ENCODE measurements at regions not wholly inside any gene's neighbourhood (a gene's known extent, or its start where the extent isn't known, plus 50 kb on each side); places are given as distances from the start of the nearest gene placed in this dataset.

- no peak for TF ChIP-seq EZH2 (IDR thresholded peaks at IDR 0.05; ENCODE audit: low read depth, unreplicated experiment)
- TF ChIP-seq POLR2AphosphoS5 (IDR thresholded peaks at IDR 0.05; ENCODE audit: low read depth) = no peak
Measured at GRCh38 chr2:126761256-126761980, 105.5 kb downstream of the GYPC start.
